AG04449 (cell line): ENCODE measurements at regions not wholly inside any gene's neighbourhood (a gene's known extent, or its start where the extent isn't known, plus 50 kb on each side); places are given as distances from the start of the nearest gene placed in this dataset.

Experiments used
- CTCF ChIA-PET: fragments of 350-600 bp; formaldehyde crosslinking; extraction: SDS; loops from one replicate; lab custom pipeline; 2021; ENCODE audit warnings: antibody characterized with exemption; lab: Yijun Ruan, JAX
- POLR2A ChIA-PET: fragments of 400-600, 350-600 bp; formaldehyde crosslinking; extraction: SDS; loops from one replicate; lab custom pipeline; 2020; ENCODE audit warnings: antibody characterized with exemption, inconsistent platforms; lab: Yijun Ruan, JAX
- DNase-seq: peaks from one replicate; pipeline ENCODE4 v3.0.0-alpha.2; 2010; ENCODE audit warnings: low read depth, low spot score
- H3K4me3 ChIP-seq: 2 replicates; pipeline ENCODE4 v1.5.1; 2011; ENCODE audit warnings: low read depth, mild to moderate bottlenecking, control low read depth, low read length
- CTCF ChIP-seq: IDR thresholded peaks from one replicate; pipeline ENCODE4 v1.5.1; 2011; ENCODE audit warnings: mild to moderate bottlenecking, moderate library complexity, low read length, control low read depth, inconsistent platforms; ENCODE audit not compliant: insufficient read depth; ENCODE audit errors: missing control alignments

- POLR2A ChIA-PET: interaction anchor here (0.6 kb wide), 1 partner anchor 19 kb away, joined by 3 read pairs; no protein-coding TSS in a partner anchor
- TF ChIP-seq CTCF: no peak
- CTCF ChIA-PET: interaction anchor here (1.5 kb wide), 1 partner anchor 429 kb away, joined by 3 read pairs; no protein-coding TSS in a partner anchor
- no peak overlapping the region for H3K4me3 ChIP-seq
- DNase-seq: no peak
Measured at GRCh38 chr2:150624001-150624401, 136.5 kb upstream of the RND3 start.

GRCh38 chr2:150621526-150622213, 134.2 kb upstream of the RND3 start:
- TF ChIP-seq CTCF: no peak
- ChIA-PET CTCF (no interaction called here), POLR2A (no interaction called here)
- no peak overlapping the region for H3K4me3 ChIP-seq
- no peak for DNase-seq

GRCh38 chr2:150620855-150621254, 133.4 kb upstream of the RND3 start:
- no peak overlapping the region for H3K4me3 ChIP-seq
- DNase-seq: no peak
- ChIA-PET POLR2A (no interaction called here), CTCF (interaction anchor here (1.0 kb wide), 1 partner anchor 430 kb away, joined by 3 read pairs; no protein-coding TSS in a partner anchor)
- no peak for TF ChIP-seq CTCF

GRCh38 chr2:150620416-150620815, 132.9 kb upstream of the RND3 start:
- ChIA-PET POLR2A (no interaction called here), CTCF (interaction anchor here (1.0 to 1.1 kb wide), 2 partner anchors 10 to 430 kb away, joined by 3 to 7 read pairs; no protein-coding TSS in a partner anchor)
- no peak for DNase-seq
- no peak for TF ChIP-seq CTCF
- no peak overlapping the region for H3K4me3 ChIP-seq

GRCh38 chr2:150619607-150620330, 132.3 kb upstream of the RND3 start:
- ChIA-PET POLR2A (interaction anchor here (0.6 kb wide), 1 partner anchor 24 kb away, joined by 3 read pairs; no protein-coding TSS in a partner anchor), CTCF (interaction anchor here (0.7 to 1.1 kb wide), 3 partner anchors 9 to 431 kb away, joined by 3 to 7 read pairs (median 3); no protein-coding TSS in a partner anchor)
- DNase-seq: no peak
- no peak for TF ChIP-seq CTCF
- no peak overlapping the region for H3K4me3 ChIP-seq
